ENCODE measurements at regions not wholly inside any gene's neighbourhood (a gene's known extent, or its start where the extent isn't known, plus 50 kb on each side); places are given as distances from the start of the nearest gene placed in this dataset.

DNA sequence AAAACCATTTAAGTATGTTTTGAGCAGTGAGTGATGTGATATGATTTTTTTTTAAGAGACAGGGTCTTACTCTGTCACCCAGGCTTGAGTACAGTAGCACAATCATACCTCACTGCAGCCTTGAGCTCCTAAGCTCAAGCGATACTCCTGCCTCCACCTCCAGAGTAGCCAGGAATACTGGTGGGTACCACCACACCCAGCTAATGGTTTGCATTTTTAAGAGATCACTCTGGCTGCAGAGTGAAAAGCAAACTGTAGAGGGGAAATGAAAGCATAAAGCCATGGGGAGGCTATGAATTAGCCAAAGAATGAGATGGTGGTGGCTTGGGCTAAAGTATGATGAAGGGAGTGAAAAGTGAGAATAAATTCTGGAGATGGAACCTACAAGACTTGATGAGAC is 199.1 kb downstream of the HINT1 start:
- no peak for DNase-seq
- H3K9me3 Mint-ChIP-seq: peaks cover 7% of the 10 kb centered on the region
- ChIA-PET POLR2A (no interaction called here), CTCF (no interaction called here)
- TF ChIP-seq CTCF (IDR thresholded peaks at IDR 0.05): no peak
- ATAC-seq (ENCODE audit: low read depth): no peak
- no peak overlapping the region for H3K27ac Mint-ChIP-seq
- no peaks in the 10 kb centered on the region for H3K4me1 Mint-ChIP-seq
- no peaks in the 10 kb centered on the region for H3K27me3 Mint-ChIP-seq
- H3K36me3 Mint-ChIP-seq (ENCODE audit: low read depth): no peaks in the 10 kb centered on the region
- no peak overlapping the region for H3K4me3 Mint-ChIP-seq
- intact Hi-C loops (cut with micrococcal nuclease): no loop called here

GRCh38 chr5:130965360-130965759 is 199.7 kb downstream of the HINT1 start:
- intact Hi-C loops (cut with micrococcal nuclease): no loop called here
- CTCF ChIA-PET: no interaction called here
- no peak for ATAC-seq (ENCODE audit: low read depth)
- Mint-ChIP-seq H3K36me3 (ENCODE audit: low read depth) (no peaks in the 10 kb centered on the region), H3K27ac (no peak overlapping the region), H3K27me3 (no peaks in the 10 kb centered on the region), H3K4me3 (no peak overlapping the region), H3K4me1 (no peaks in the 10 kb centered on the region), H3K9me3 (peaks cover 7% of the 10 kb centered on the region)
- POLR2A ChIA-PET: no interaction called here
- DNase-seq: no peak
- no peak for TF ChIP-seq CTCF (IDR thresholded peaks at IDR 0.05)

- no peaks in the 10 kb centered on the region for H3K27me3 Mint-ChIP-seq
- ChIA-PET POLR2A (no interaction called here), CTCF (no interaction called here)
- H3K36me3 Mint-ChIP-seq (ENCODE audit: low read depth): no peaks in the 10 kb centered on the region
- H3K9me3 Mint-ChIP-seq: peaks cover 7% of the 10 kb centered on the region
- no peak for DNase-seq
- intact Hi-C loops (cut with micrococcal nuclease): no loop called here
- H3K4me1 Mint-ChIP-seq: no peaks in the 10 kb centered on the region
- no peak overlapping the region for H3K4me3 Mint-ChIP-seq
- TF ChIP-seq CTCF (IDR thresholded peaks at IDR 0.05): no peak
- ATAC-seq (ENCODE audit: low read depth): no peak
- H3K27ac Mint-ChIP-seq: no peak overlapping the region
Observed at GRCh38 chr5:130964231-130965202, 200.5 kb downstream of the HINT1 start.

- Mint-ChIP-seq H3K4me3 (no peak overlapping the region), H3K9me3 (peaks cover 7% of the 10 kb centered on the region), H3K4me1 (no peaks in the 10 kb centered on the region), H3K36me3 (ENCODE audit: low read depth) (no peaks in the 10 kb centered on the region), H3K27ac (no peak overlapping the region), H3K27me3 (no peaks in the 10 kb centered on the region)
- DNase-seq (no peak), ATAC-seq (ENCODE audit: low read depth) (no peak)
- TF ChIP-seq CTCF (IDR thresholded peaks at IDR 0.05): no peak
- intact Hi-C loops (cut with micrococcal nuclease): no loop called here
- POLR2A ChIA-PET: no interaction called here
- CTCF ChIA-PET: no interaction called here
Observed at GRCh38 chr5:130963798-130964197, 201.3 kb downstream of the HINT1 start.

GRCh38 chr5:130957151-130957550 is 207.9 kb downstream of the HINT1 start:
- ATAC-seq (ENCODE audit: low read depth) (no peak), DNase-seq (no peak)
- TF ChIP-seq CTCF (IDR thresholded peaks at IDR 0.05): no peak
- Mint-ChIP-seq H3K4me3 (no peak overlapping the region), H3K27me3 (no peaks in the 10 kb centered on the region), H3K36me3 (ENCODE audit: low read depth) (no peaks in the 10 kb centered on the region), H3K9me3 (peaks cover 2% of the 10 kb centered on the region), H3K4me1 (no peaks in the 10 kb centered on the region), H3K27ac (no peak overlapping the region)
- CTCF ChIA-PET: no interaction called here
- POLR2A ChIA-PET: no interaction called here
- intact Hi-C loops (cut with micrococcal nuclease): no loop called here

All from activated B cell treated with CpG ODN at 0.5 μM for 24 hours (primary cell).